HL-60 (cell line): ENCODE measurements at regions not wholly inside any gene's neighbourhood (a gene's known extent, or its start where the extent isn't known, plus 50 kb on each side); places are given as distances from the start of the nearest gene placed in this dataset.

Experiments used
- CTCF ChIP-seq: IDR thresholded peaks from one replicate; pipeline ENCODE4 v1.5.1; 2011; ENCODE audit warnings: low read length, control low read depth, inconsistent platforms; ENCODE audit not compliant: insufficient read depth
- POLR2AphosphoS5 ChIP-seq: IDR thresholded peaks from 2 replicates; pipeline ENCODE4 v1.6.1; 2012; ENCODE audit warnings: low read depth

DNA sequence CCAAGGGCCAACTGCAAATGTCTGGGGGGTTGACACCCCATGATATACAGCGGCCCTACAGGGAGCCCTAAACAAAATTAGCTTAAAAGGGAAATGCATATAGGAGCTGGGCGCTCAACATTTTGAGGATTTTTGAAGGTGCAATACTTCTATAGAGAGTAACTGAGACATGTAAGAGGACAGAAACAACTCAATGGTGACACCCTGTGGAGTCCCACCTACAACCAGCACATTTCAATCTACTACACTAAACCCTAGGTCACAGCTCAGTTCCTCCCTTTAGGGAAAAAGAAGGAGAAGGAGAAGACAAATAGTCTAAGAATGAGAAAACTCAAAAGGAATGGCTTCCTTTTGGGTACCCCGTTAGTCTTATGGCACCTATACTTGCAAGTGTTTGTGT lies 1010.5 kb upstream of the NOVA1 start:
- TF ChIP-seq CTCF: no peak
- TF ChIP-seq POLR2AphosphoS5: no peak
